GM10266 (cell line): ENCODE measurements at regions not wholly inside any gene's neighbourhood (a gene's known extent, or its start where the extent isn't known, plus 50 kb on each side); places are given as distances from the start of the nearest gene placed in this dataset.

ENCODE experiments used
- DNase-seq: peaks from one replicate; pipeline ENCODE4 v3.0.0; 2012; ENCODE audit errors: extremely low spot score
- CTCF ChIP-seq: IDR thresholded peaks from 2 replicates; pipeline ENCODE4 v1.5.1; 2012; ENCODE audit warnings: mild to moderate bottlenecking, low read depth; ENCODE audit not compliant: control insufficient read depth, insufficient read depth; ENCODE audit errors: missing control alignments

GRCh38 chr4:133775469-133775868, 426.1 kb downstream of the PABPC4L start:
- DNase-seq, result no peak
- TF ChIP-seq CTCF, result no peak

DNA sequence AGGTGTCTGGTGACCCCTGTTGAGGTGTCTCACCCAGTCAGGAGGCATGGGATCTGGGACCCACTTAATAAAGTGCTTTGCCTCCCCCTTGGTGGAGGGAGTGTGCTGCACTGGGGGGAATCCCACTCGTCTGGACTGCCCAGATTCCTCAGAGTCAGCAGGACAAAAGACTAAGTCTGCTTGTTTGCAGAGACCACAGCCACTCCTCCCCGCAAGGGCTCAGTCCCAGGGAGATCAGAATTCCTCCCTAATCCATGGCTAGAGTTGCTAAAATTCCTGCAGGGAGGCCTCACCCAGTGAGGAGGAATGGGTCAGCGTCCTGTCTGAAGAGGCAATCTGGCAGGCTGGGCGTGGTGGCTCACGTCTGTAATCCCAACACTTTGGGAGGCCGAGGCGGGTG, 442.2 kb downstream of the PABPC4L start:
- no peak for DNase-seq
- no peak for TF ChIP-seq CTCF

- no peak for DNase-seq
- no peak for TF ChIP-seq CTCF
Measured at GRCh38 chr4:133741766-133742165, 459.8 kb downstream of the PABPC4L start.

GRCh38 chr4:133720001-133720400, 481.6 kb downstream of the PABPC4L start:
- no peak for DNase-seq
- no peak for TF ChIP-seq CTCF

GRCh38 chr4:133719098-133719497, 482.5 kb downstream of the PABPC4L start:
- DNase-seq, result no peak
- TF ChIP-seq CTCF, result no peak

DNA sequence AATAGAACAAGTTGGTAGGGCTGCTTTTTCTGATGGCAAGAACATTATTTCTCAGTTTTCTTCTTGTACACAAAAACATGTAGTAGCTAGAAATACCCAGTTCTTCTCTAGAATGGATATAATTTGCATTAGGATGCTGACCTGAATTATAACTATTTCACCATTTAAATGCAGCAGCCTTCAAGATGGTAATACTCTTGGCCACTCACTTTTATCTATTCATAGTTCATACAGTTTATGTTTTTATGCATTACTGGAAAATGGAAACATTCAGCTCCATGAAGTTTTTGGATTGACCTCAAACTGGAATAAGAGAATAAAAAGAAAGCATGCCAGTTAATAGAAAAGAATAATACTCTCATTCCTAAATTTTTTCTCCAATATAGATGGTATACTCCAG, 487.4 kb downstream of the PABPC4L start:
- no peak for TF ChIP-seq CTCF
- DNase-seq, result no peak

DNA sequence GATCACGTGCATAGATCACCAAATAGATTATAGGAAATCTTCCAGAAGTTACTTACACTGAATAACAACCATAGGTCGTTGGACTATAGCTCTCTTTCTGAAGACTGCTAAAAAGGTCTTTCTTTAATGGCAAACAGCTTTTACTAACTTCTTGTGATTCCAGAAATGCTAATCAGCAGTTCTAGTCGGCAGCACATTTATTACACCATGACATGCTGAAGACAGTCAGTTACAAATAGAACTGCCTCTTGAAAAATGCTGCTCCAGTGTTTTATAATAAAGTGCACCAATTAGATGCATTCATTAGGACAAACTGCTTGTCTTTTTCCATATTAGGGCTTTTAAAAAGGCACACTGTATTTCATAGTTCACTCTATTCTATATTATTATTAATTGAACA, 488.2 kb downstream of the PABPC4L start:
- TF ChIP-seq CTCF, result no peak
- DNase-seq, result no peak
